T47D (cell line): ENCODE measurements at regions not wholly inside any gene's neighbourhood (a gene's known extent, or its start where the extent isn't known, plus 50 kb on each side); places are given as distances from the start of the nearest gene placed in this dataset.

Experiments used
- DNase-seq, 2 experiments: peaks; one replicate each; pipeline versions ENCODE4 v3.0.0 to v3.0.0-alpha.2; 2011 to 2012; ENCODE audit warnings: low read depth in 1 of 2, low spot score in 1 of 2
- JUND ChIP-seq: IDR thresholded peaks from 2 replicates; pipeline ENCODE4 v1.6.1; 2012; ENCODE audit warnings: low read depth
- in situ Hi-C: cut with HindIII; loops from 2 replicates; pipeline ENCODE4 v1.10.0; 2016; ENCODE audit warnings: low sequenced_read_pairs, low pct_unique_long_range_greater_than_20kb

DNA sequence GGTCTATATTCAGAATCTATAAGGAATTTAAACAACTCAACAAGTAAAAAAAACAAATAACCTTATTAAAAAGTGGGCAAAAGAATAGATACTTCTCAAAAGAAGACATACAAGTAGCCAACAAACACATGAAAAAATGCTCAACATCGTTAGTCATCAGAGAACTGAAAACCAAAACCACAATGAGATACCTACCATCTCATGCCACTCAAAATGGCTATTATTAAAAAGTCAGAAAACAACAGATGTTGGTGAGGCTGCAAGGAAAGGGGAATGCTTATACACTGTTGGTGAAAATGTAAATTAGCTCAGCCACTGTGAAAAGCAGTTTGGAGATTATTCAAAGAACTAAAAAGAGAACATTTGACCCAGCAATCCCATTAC is 201.6 kb downstream of the QDPR start:
- TF ChIP-seq JUND: no peak
- no peak for DNase-seq
- in situ Hi-C loops: no loop called here

DNA sequence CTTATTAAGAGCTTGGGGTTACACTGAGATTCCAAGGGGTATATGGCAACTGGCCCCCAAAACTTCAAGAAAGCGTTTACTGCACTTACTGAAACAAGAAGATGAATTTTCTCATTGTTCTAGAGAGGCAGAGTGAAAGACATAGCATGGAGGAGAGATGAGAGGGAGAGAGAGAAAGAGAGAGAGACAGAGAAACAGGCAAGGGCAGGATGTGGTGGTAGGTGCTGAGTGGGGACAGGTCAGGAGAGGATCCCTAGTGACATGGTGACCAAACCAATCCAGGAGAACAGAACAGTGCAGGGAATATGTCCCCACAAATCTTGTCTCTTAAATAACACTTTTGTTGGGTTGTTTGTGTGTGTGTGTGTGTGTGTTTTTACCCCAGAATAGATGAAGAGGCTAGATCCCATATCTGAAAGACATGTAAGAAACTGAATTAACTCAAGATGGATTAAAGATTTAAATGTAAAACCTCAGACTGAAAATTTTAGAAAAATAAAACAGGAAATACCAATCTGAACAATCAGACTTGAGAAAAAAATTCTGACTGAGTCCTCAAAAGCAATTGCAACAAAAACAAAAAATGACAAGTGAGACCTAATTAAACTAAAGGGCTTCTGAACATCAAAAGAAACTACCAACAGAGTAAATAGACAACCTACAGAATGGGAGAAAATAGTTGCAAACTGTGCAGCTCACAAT is 202.2 kb downstream of the QDPR start:
- TF ChIP-seq JUND: no peak
- in situ Hi-C loops: no loop called here
- DNase-seq: no peak

DNA sequence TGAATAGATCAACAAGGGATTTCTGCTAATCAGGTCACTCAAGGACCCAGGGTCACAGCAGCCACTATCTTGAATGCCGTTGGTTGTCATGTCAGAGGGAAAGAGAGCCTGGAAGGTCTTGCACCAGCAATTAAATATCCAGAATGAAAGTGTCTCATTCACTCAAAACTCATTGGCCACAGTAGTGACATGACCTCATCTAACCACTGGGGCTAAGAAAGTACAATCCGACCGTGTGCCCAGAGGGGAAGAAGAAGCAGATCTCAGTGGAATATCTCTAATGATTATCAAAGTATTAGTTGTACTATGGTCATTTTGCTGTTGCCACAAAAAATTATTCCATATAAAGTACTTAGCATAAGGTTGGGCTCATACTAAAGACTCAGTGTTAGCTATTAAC is 210.0 kb downstream of the QDPR start:
- no peak for DNase-seq
- in situ Hi-C loops: no loop called here
- TF ChIP-seq JUND: no peak

DNA sequence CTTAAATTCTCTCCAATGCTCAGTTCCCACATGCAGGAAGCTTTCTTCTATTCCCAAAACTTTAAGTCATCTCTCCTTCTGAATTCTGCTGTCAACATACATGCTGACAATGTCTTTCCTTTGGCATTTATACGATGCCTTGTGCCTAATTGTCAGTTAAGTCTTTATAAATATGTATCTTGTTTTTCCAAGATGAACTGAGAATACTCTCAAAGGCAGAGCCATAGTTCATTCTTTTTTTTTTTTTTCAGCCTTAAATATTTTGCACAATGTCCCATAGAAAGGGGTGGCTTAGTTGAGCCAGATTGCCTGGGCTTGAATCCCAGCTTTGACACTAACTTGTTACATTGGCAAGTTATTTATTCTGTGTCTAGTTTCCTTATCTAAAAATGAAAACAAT is 210.6 kb downstream of the QDPR start:
- no peak for TF ChIP-seq JUND
- DNase-seq: no peak
- in situ Hi-C loops: no loop called here

DNA sequence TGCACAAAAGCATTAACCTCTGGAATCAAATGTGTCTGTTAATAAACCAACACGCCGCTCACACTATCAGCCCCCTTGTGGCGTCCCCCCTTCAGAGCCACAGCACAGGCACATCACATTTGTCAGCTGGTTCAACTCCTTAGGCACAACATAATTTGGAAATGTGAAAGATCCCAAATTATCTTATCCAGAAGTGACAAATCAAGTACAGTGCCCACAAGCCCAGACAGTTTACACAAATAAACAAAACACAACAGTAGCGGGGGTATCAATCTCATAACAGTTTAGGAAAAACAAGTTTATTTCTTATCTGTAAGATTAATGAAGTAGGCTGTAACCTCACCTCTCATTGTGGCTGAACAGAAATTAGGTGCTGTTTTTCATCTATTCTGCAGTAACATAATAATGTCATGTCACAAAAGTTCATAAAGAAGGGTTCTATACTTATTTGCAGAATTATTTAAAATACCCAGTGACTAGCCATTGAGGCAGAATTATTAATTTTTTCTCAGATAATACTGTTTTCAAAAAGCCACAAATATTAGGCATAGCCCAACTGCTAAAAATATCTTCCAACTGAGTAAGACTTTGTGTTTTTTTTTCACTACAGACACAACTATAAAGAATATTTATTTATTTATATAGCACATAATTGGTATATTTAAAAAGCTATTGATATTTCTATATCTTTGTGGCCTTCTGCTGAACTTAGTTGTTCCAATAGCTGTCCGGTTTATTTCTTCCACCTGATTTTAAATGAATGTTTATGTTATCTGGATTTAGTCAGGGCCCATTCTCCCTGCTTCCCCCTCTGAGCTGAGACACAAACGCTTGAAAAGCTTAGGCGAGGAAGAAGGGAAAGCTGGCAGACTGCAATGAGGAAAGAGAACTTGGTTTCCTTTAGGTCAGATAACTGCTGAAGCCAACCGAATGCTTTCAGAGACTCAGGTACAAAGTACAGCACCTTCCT is 214.7 kb downstream of the QDPR start:
- no peak for TF ChIP-seq JUND
- DNase-seq: no peak
- in situ Hi-C loops: no loop called here

DNA sequence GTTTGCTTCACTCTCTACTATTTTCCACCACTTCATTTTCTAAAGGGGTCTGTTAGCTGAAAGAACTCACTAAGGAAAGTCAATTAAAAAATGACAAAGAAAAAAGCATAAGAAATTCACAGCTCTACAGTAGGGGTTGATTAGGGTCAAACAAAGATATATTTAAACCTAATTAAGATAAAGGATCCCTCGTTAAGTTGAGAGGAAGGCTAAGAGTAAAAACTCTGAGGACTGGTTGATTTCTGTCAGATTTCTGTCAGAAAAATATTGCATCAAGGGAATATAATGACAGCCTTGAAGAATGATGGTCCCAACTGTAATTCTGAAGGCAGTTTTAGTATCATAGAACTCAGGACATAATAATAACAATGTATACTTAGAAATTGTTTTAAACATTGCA is 218.0 kb downstream of the QDPR start:
- DNase-seq: no peak
- in situ Hi-C loops: no loop called here
- TF ChIP-seq JUND: no peak

DNA sequence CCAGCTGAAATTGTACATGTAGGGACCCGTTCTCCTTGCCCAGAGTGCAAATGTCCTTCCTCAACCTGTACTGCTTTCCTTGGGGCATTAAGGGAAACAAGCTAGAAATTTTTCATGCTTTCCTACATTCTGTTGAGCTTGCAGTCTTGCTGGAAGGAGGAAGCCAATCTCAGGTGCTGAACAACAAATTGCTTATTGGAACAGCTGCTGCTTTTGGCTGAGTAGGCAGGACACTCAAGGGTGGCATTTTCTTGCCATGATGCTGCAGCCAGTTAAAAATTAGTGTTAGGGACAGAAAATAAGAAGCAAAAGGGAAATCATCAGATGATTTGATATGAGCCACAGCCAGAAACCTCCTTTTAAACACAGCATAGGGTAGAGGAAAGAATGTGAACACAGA is 223.7 kb downstream of the QDPR start:
- no peak for TF ChIP-seq JUND
- in situ Hi-C loops: no loop called here
- no peak for DNase-seq

DNA sequence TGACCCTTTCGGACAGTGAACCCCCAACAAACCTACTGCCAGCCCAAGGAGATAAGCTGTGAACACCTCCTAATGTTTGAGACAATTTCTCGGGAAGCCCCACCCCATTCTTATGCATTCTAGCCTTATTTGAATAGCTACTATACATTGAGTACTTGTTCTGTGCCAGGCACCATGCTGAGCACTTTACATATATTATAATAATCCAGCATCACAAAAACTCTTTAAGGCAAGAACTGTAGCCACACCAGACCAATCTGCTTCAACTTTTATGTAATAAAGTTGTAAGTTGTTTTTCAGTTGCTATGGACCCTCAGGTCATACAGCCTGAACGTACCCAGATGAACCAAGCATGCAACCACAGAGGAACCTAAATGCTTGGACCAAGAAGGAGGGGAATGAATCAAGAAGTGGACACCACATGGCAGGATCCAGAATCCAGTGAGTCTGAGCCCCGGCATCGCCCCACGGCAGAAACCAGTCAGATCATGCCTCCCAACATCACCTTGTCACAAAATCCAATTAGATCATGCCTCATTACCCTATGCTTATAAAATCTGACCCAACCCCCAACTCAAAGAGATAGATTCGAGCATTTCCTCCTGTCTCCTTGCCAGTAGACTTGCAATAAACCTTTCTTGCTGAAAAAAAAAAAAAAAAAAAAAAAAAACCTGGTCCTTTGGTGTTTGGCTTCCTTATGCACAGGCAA is 225.0 kb downstream of the QDPR start:
- no peak for TF ChIP-seq JUND
- in situ Hi-C loops: no loop called here
- DNase-seq: no peak

DNA sequence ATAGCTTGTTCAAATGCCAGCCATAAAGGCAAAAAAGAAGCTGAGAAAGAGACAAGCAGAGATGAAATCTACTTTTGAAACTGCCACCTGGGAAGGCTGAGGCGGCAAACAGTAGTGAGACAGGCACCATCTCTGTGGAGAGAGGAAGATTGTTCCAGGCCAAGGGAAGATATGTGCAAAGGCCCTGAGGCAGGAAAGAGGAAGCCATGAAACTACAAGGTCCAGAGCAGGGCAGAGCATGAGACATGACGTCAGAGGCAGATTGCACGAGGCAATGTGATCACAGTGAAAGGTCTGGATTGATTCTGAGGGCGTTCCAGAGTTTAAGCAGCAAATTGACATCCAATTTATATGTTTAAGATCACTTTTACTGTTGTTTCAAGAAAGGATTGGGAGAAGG is 226.1 kb downstream of the QDPR start:
- TF ChIP-seq JUND: no peak
- in situ Hi-C loops: no loop called here
- no peak for DNase-seq

DNA sequence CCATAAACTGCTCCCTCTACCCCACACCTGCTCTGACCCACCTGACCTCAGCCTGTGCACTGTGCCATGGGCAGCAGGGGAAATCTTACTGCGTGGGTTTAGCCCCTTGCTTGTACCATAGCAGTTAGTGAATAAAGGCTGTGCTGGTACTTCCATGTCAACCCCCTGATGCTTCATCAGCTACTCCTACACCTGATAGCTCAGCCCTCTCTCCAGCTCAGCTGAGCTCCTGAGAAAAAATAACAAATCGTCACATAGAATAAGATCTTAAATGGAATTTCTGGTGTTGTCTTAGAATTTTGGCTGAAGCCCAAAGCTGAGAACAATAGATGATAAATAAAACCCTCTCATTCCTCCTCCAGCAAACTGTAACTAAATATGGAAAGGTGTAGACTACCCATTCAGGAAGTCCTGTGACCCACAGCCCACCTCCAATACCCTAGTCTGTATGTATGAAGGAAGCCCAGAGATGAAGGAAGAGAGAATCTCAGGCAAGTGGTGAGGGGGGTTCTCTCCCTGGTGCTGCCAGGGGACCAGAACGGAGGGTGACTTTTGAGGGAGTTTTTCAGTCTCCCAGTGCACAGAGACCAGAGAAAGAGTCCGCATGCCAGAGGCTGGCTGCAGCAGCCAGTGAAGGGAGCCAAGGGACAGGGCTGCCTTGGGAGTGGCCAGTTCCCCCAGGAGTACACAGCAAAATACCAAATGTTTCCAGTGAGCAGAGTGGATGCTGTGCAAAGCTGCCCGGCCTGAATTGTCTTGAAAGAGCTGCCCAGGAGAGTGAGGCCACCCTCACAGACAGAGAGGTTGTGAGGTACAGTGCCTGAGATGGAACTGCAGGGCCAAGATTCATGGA is 227.3 kb downstream of the QDPR start:
- in situ Hi-C loops: no loop called here
- DNase-seq: no peak
- no peak for TF ChIP-seq JUND

DNA sequence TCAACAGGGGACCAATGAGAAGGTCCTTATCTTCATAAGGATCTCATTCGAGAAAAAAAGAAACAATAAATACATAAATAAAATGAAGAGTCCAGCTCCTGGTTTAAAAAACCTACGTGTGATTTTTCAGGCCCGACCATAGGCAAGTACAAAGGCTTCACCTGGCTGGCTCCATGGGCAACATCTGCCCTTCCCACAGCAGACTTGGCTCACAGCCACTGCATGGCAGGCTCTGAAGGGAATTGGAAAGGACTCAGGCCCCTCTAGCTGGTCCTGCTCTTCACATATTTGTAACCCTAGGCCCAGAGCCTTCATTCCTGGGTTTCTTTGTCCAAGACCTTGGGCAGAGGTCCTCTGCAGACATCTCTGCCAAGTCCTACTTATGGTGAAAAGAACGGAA is 228.1 kb downstream of the QDPR start:
- no peak for DNase-seq
- no peak for TF ChIP-seq JUND
- in situ Hi-C loops: no loop called here

DNA sequence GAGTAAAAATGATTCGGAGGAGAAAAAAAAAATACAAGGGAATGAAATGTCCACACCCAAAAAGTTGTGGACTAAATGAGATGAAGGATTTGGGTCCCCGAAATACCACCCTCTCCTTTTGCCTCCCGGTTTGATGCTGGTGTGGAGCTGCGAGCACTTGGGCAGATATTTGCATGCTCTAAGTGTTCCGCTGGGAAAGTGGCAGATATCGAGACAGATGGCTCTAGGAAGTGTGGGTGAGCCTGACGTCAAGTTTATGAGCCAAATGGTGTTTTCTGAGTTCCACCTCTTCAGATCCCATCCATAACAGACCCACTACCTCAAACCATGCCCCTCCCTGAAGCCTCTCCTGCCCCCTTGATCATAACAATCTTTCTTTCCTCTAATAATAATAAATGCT is 228.6 kb downstream of the QDPR start:
- DNase-seq: no peak
- in situ Hi-C loops: no loop called here

More for the DNA sequence above, 228.6 kb downstream of the QDPR start:
- TF ChIP-seq JUND: no peak
